ENCODE measurements at regions not wholly inside any gene's neighbourhood (a gene's known extent, or its start where the extent isn't known, plus 50 kb on each side); places are given as distances from the start of the nearest gene placed in this dataset.

DNA sequence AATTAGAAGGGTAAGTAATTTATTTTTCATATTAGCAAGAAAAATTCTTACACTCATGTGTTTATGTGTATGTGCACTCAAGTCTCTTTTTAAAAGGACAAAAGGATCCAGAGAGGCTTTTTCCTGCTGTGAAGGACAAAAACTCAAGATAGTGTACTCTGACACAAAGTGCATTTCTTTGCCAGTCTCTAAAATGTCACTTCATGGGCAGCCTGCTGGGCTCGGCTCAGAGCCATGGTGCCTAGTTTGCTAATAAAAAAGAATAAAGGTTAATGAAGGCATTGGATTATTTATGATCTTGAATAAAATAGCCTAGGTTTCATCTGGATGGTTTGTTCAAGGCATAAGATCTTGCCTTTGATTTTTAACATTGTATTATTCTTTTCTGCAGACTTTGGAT lies 989.0 kb downstream of the TBL1XR1 start:
- no peaks in the 10 kb centered on the region for H4K20me1 ChIP-seq (ENCODE audit: insufficient read depth, low read depth, low read length)
- H3K36me3 ChIP-seq (ENCODE audit: insufficient read depth, low read length), result no peaks in the 10 kb centered on the region
- H3K4me2 ChIP-seq (ENCODE audit: low read depth, low read length, poor library complexity, severe bottlenecking), result no peak overlapping the region
- no peaks in the 10 kb centered on the region for H3K4me1 ChIP-seq (ENCODE audit: low read length)
- no peak for DNase-seq
- peaks cover 29% of the 10 kb centered on the region for H3K9me3 ChIP-seq (ENCODE audit: low read length)
- H3K79me2 ChIP-seq (ENCODE audit: low read length), result no peaks in the 10 kb centered on the region
- H3K27me3 ChIP-seq (ENCODE audit: low read length), result no peaks in the 10 kb centered on the region
- H3K4me3 ChIP-seq (ENCODE audit: low read length), result no peak overlapping the region
- H3K9ac ChIP-seq (ENCODE audit: low read length), result no peak overlapping the region
- H3K9me2 ChIP-seq (replicated peaks; ENCODE audit: insufficient read depth, low read length), result no peaks in the 10 kb centered on the region
- H2AFZ ChIP-seq (ENCODE audit: low read length), result no peak overlapping the region
- H3K27ac ChIP-seq (ENCODE audit: low read length), result no peak overlapping the region

GRCh38 chr3:176206809-176207208 lies 990.5 kb downstream of the TBL1XR1 start:
- H3K4me2 ChIP-seq (ENCODE audit: low read depth, low read length, poor library complexity, severe bottlenecking), result no peak overlapping the region
- no peaks in the 10 kb centered on the region for H3K9me2 ChIP-seq (replicated peaks; ENCODE audit: insufficient read depth, low read length)
- H2AFZ ChIP-seq (ENCODE audit: low read length), result no peak overlapping the region
- H3K36me3 ChIP-seq (ENCODE audit: insufficient read depth, low read length), result no peaks in the 10 kb centered on the region
- DNase-seq, result no peak
- no peak overlapping the region for H3K27ac ChIP-seq (ENCODE audit: low read length)
- H3K9me3 ChIP-seq (ENCODE audit: low read length), result peaks cover 33% of the 10 kb centered on the region
- no peaks in the 10 kb centered on the region for H3K79me2 ChIP-seq (ENCODE audit: low read length)
- no peak overlapping the region for H3K4me3 ChIP-seq (ENCODE audit: low read length)
- no peaks in the 10 kb centered on the region for H4K20me1 ChIP-seq (ENCODE audit: insufficient read depth, low read depth, low read length)
- H3K9ac ChIP-seq (ENCODE audit: low read length), result no peak overlapping the region
- no peaks in the 10 kb centered on the region for H3K27me3 ChIP-seq (ENCODE audit: low read length)
- H3K4me1 ChIP-seq (ENCODE audit: low read length), result no peaks in the 10 kb centered on the region

DNA sequence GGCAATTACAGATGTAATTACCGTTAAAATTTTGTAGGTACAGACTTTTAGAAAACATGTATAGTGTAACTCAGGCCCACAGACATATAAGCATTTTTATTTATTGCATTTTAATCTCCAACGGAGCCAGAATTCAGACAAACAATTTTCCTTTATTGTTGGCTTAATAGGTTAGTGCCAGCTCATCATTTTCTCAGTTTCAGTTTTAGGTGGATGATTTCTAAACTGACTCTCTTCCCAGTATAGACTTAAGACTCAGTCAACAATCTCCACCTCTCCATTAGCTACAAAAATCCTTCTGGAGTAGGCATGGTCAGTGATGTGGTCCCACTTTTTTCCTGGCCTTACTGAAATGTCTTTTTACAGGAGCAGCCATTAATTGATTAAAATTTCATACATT lies 994.6 kb downstream of the TBL1XR1 start:
- DNase-seq, result no peak
- Histone ChIP-seq H3K9me3 (ENCODE audit: low read length) (peaks cover 34% of the 10 kb centered on the region), H3K27me3 (ENCODE audit: low read length) (no peaks in the 10 kb centered on the region), H3K4me3 (ENCODE audit: low read length) (no peak overlapping the region), H3K27ac (ENCODE audit: low read length) (no peak overlapping the region), H3K4me1 (ENCODE audit: low read length) (no peaks in the 10 kb centered on the region), H3K36me3 (ENCODE audit: insufficient read depth, low read length) (no peaks in the 10 kb centered on the region), H3K9ac (ENCODE audit: low read length) (no peak overlapping the region), H2AFZ (ENCODE audit: low read length) (no peak overlapping the region), H3K79me2 (ENCODE audit: low read length) (no peaks in the 10 kb centered on the region), H3K9me2 (replicated peaks; ENCODE audit: insufficient read depth, low read length) (no peaks in the 10 kb centered on the region), H3K4me2 (ENCODE audit: low read depth, low read length, poor library complexity, severe bottlenecking) (no peak overlapping the region), H4K20me1 (ENCODE audit: insufficient read depth, low read depth, low read length) (no peaks in the 10 kb centered on the region)

DNA sequence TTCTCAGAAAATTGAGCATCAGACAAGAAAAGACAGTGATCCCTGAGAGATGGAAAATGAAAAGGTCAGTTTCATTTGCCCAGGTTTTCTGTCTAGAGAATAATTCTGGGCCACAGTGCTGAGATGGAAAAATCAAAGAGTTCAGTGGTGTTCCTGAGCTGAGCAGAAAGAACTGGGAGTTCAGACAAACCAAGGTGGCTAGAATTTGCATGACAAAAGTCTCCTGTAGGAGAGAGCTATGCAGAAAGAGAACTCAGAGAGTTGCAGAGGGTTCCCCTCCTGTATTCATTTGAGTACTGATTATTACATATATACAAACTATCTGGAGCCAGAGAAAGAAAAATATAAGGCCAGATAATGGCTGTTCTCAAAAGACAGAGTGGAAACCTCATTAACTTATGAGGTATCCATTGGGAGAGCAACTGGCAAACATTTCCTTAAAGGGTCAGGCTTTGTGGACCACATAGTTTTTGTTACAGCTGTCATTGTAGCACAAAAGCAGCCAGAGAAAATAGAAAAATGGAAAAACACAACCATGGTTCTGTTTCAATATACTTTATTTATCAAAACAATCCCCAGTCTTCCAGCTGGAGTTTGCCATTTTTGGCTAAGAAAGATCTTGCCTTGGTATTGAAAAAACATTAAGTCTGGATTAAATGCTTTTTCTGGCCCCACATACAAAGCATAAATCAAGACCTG lies 1004.1 kb downstream of the TBL1XR1 start:
- Histone ChIP-seq H3K27me3 (ENCODE audit: low read length) (no peaks in the 10 kb centered on the region), H3K4me1 (ENCODE audit: low read length) (no peaks in the 10 kb centered on the region), H3K4me3 (ENCODE audit: low read length) (no peak overlapping the region), H3K9me2 (replicated peaks; ENCODE audit: insufficient read depth, low read length) (no peaks in the 10 kb centered on the region), H3K9me3 (ENCODE audit: low read length) (peaks cover 36% of the 10 kb centered on the region), H2AFZ (ENCODE audit: low read length) (no peak overlapping the region), H4K20me1 (ENCODE audit: insufficient read depth, low read depth, low read length) (no peaks in the 10 kb centered on the region), H3K4me2 (ENCODE audit: low read depth, low read length, poor library complexity, severe bottlenecking) (no peak overlapping the region), H3K79me2 (ENCODE audit: low read length) (no peaks in the 10 kb centered on the region), H3K36me3 (ENCODE audit: insufficient read depth, low read length) (no peaks in the 10 kb centered on the region), H3K27ac (ENCODE audit: low read length) (no peak overlapping the region), H3K9ac (ENCODE audit: low read length) (no peak overlapping the region)
- DNase-seq, result no peak

DNA sequence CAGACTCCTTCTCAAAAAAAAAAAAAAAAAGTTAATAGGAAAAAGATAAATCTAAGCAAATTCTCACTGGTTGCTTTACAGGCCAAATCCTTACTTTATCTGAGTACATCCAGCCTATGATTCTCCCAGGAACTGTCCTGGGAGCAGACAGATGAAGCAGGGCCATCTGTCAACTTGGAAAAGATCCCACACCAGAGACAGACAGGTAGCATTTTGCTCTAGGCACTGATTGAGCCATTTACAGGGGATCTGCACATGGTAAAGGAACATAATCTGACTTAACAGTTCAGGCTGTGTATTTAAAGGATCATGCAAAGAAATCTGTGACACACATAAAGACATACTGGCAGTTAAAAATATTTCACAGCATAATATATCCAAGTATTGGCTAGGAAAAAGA lies 1006.5 kb downstream of the TBL1XR1 start:
- Histone ChIP-seq H3K36me3 (ENCODE audit: insufficient read depth, low read length) (no peaks in the 10 kb centered on the region), H3K9me2 (replicated peaks; ENCODE audit: insufficient read depth, low read length) (no peaks in the 10 kb centered on the region), H4K20me1 (ENCODE audit: insufficient read depth, low read depth, low read length) (no peaks in the 10 kb centered on the region), H3K27me3 (ENCODE audit: low read length) (no peaks in the 10 kb centered on the region), H3K9ac (ENCODE audit: low read length) (no peak overlapping the region), H3K4me1 (ENCODE audit: low read length) (no peaks in the 10 kb centered on the region), H3K9me3 (ENCODE audit: low read length) (peaks cover 22% of the 10 kb centered on the region), H2AFZ (ENCODE audit: low read length) (no peak overlapping the region), H3K27ac (ENCODE audit: low read length) (no peak overlapping the region), H3K4me2 (ENCODE audit: low read depth, low read length, poor library complexity, severe bottlenecking) (no peak overlapping the region), H3K79me2 (ENCODE audit: low read length) (no peaks in the 10 kb centered on the region), H3K4me3 (ENCODE audit: low read length) (no peak overlapping the region)
- DNase-seq, result no peak

- no peak for DNase-seq
Measured at GRCh38 chr3:176183181-176183580, 1014.1 kb downstream of the TBL1XR1 start.

DNA sequence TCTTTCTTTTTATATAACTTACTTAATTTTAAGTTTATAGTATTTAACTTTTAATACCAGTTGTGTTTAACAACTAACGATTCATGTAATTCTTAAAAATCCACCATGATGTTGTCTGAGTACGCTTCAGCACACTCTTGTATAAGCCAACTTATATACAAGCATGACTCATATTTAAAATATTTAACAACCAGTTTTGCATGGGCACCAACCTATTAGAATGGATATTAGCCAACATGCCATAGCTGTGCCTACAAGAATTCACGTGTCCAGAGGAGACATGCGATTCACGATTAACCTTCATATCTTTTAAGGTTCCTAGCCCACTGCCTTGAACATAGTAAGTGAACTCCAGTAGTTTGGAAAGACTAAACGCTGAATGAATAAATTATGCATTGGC lies 1023.2 kb downstream of the TBL1XR1 start:
- Histone ChIP-seq H3K79me2 (ENCODE audit: low read length) (no peaks in the 10 kb centered on the region), H3K9ac (ENCODE audit: low read length) (no peak overlapping the region), H3K4me1 (ENCODE audit: low read length) (no peaks in the 10 kb centered on the region), H3K36me3 (ENCODE audit: insufficient read depth, low read length) (no peaks in the 10 kb centered on the region), H4K20me1 (ENCODE audit: insufficient read depth, low read depth, low read length) (no peaks in the 10 kb centered on the region), H3K4me2 (ENCODE audit: low read depth, low read length, poor library complexity, severe bottlenecking) (no peak overlapping the region), H2AFZ (ENCODE audit: low read length) (no peak overlapping the region), H3K27ac (ENCODE audit: low read length) (no peak overlapping the region), H3K4me3 (ENCODE audit: low read length) (no peak overlapping the region), H3K9me2 (replicated peaks; ENCODE audit: insufficient read depth, low read length) (no peaks in the 10 kb centered on the region), H3K9me3 (ENCODE audit: low read length) (peaks cover 43% of the 10 kb centered on the region), H3K27me3 (ENCODE audit: low read length) (no peaks in the 10 kb centered on the region)
- DNase-seq, result no peak

More at GRCh38 chr3:176183181-176183580, 1014.1 kb downstream of the TBL1XR1 start:
- no peak overlapping the region for H3K4me3 ChIP-seq (ENCODE audit: low read length)
- H3K9ac ChIP-seq (ENCODE audit: low read length), result no peak overlapping the region
- H4K20me1 ChIP-seq (ENCODE audit: insufficient read depth, low read depth, low read length), result no peaks in the 10 kb centered on the region
- H3K79me2 ChIP-seq (ENCODE audit: low read length), result no peaks in the 10 kb centered on the region
- no peaks in the 10 kb centered on the region for H3K4me1 ChIP-seq (ENCODE audit: low read length)
- H3K4me2 ChIP-seq (ENCODE audit: low read depth, low read length, poor library complexity, severe bottlenecking), result no peak overlapping the region
- H2AFZ ChIP-seq (ENCODE audit: low read length), result no peak overlapping the region
- peaks cover 7% of the 10 kb centered on the region for H3K9me3 ChIP-seq (ENCODE audit: low read length)
- no peaks in the 10 kb centered on the region for H3K36me3 ChIP-seq (ENCODE audit: insufficient read depth, low read length)
- no peak overlapping the region for H3K27ac ChIP-seq (ENCODE audit: low read length)
- H3K9me2 ChIP-seq (replicated peaks; ENCODE audit: insufficient read depth, low read length), result no peaks in the 10 kb centered on the region
- H3K27me3 ChIP-seq (ENCODE audit: low read length), result no peaks in the 10 kb centered on the region

DNA sequence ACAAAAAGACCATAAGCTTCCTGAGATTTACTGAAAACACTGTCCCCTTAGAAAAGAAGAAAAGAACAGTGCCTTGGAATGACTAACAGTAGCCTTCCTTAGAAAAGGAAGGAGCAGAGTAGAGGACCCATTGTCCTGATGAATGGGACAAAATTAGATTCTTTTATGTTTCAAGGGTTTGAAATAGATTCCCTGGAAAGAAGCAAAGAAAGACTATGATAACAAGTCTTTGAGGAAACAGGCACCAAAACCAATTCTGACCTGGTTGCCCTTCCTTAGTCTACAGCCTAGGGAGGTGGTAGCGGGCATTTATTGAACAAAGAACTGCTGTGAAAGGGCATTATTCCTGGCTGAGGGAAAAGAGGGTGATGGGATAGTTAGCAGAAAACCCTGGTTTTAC lies 1024.8 kb downstream of the TBL1XR1 start:
- no peak overlapping the region for H3K4me3 ChIP-seq (ENCODE audit: low read length)
- DNase-seq, result no peak
- no peak overlapping the region for H2AFZ ChIP-seq (ENCODE audit: low read length)
- no peak overlapping the region for H3K4me2 ChIP-seq (ENCODE audit: low read depth, low read length, poor library complexity, severe bottlenecking)
- H3K9me3 ChIP-seq (ENCODE audit: low read length), result peaks cover 31% of the 10 kb centered on the region
- H3K27me3 ChIP-seq (ENCODE audit: low read length), result no peaks in the 10 kb centered on the region
- H4K20me1 ChIP-seq (ENCODE audit: insufficient read depth, low read depth, low read length), result no peaks in the 10 kb centered on the region
- H3K27ac ChIP-seq (ENCODE audit: low read length), result no peak overlapping the region
- H3K9ac ChIP-seq (ENCODE audit: low read length), result no peak overlapping the region
- no peaks in the 10 kb centered on the region for H3K9me2 ChIP-seq (replicated peaks; ENCODE audit: insufficient read depth, low read length)
- no peaks in the 10 kb centered on the region for H3K4me1 ChIP-seq (ENCODE audit: low read length)
- H3K36me3 ChIP-seq (ENCODE audit: insufficient read depth, low read length), result no peaks in the 10 kb centered on the region
- H3K79me2 ChIP-seq (ENCODE audit: low read length), result no peaks in the 10 kb centered on the region
